ENCODE measurements at regions not wholly inside any gene's neighbourhood (a gene's known extent, or its start where the extent isn't known, plus 50 kb on each side); places are given as distances from the start of the nearest gene placed in this dataset.

DNA sequence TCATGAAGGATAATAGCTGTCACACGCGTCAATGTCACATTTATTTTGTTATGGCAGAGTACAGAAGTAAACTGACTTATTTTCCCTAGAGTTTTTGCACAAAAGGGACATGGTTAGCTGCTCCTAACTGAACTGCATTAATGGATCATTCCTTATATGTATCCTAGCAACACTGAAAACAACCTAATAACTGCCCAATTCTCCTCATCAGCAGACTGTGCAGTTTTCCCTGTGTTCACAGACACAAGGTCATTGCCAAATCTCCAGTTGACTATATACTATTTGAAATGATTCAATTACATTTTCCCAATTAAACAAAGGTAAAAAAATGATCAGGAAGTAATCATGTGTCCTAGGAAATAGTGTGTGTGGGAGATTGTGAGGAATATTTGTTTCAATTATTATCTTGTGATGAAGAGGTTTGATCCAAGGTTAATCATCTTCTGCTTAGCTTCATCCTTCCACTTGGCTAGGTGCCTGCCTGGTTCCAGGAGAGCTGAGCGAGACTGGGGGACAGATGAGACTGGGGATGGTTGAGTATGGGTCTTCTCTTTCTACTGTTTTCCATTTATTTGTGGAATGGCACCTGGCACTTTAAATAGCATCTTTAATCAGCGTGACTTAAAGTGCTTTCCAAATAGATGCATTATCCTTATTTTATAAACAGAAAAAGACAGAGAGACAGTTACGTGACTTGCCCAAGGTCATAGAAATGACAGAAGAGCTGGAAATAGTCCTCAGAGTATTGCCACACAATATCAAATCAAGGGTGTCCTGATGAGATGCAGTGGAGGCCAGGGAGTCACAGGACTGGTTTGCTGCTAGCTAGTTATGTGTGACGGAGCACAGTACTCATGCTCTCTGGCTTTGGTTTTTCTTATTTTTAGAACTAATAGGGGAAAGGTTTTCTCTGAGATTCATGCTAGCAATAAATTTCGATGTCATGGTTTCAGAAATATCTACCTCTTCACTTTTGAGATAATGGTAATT, 335.6 kb downstream of the PIK3C3 start:
- H3K9ac ChIP-seq = no peak overlapping the region
- no peak overlapping the region for H3K4me3 ChIP-seq (ENCODE audit: low read depth, low read length)
- H3K9me3 ChIP-seq (ENCODE audit: control insufficient read depth, low read length) = no peaks in the 10 kb centered on the region
- H3K79me2 ChIP-seq = no peaks in the 10 kb centered on the region
- H3K4me1 ChIP-seq = no peaks in the 10 kb centered on the region
- no peak overlapping the region for H3K4me2 ChIP-seq (ENCODE audit: low read length)
- no peaks in the 10 kb centered on the region for H3K36me3 ChIP-seq (ENCODE audit: control insufficient read depth, insufficient read depth, low read length)
- TF ChIP-seq, protein P1, sequence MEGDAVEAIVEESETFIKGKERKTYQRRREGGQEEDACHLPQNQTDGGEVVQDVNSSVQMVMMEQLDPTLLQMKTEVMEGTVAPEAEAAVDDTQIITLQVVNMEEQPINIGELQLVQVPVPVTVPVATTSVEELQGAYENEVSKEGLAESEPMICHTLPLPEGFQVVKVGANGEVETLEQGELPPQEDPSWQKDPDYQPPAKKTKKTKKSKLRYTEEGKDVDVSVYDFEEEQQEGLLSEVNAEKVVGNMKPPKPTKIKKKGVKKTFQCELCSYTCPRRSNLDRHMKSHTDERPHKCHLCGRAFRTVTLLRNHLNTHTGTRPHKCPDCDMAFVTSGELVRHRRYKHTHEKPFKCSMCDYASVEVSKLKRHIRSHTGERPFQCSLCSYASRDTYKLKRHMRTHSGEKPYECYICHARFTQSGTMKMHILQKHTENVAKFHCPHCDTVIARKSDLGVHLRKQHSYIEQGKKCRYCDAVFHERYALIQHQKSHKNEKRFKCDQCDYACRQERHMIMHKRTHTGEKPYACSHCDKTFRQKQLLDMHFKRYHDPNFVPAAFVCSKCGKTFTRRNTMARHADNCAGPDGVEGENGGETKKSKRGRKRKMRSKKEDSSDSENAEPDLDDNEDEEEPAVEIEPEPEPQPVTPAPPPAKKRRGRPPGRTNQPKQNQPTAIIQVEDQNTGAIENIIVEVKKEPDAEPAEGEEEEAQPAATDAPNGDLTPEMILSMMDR (IDR thresholded peaks at IDR 0.05) = no peak
- no peak overlapping the region for H3K27ac ChIP-seq
- no peaks in the 10 kb centered on the region for H3K27me3 ChIP-seq (ENCODE audit: control insufficient read depth, insufficient read depth, low read length)
- H2AFZ ChIP-seq = no peak overlapping the region

DNA sequence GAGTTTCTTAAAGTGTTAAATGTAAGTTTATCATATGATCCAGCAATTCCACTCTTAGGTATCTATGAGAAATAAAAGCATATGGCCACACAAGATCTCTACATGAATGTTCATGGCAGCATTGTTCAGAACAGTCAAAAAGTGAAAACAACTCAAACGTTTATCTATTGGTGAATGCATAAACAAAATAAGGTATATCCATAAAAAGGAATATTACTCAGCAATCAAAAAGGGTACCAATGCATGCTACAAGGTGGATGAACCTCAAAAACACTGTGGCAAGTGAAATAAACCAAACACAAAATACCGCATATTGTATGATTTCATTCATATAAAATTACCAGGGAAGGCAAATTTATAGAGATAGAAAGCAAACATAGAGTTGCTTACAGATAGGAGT, 337.6 kb downstream of the PIK3C3 start:
- Histone ChIP-seq H3K79me2 (no peaks in the 10 kb centered on the region), H3K27ac (no peak overlapping the region), H3K4me3 (ENCODE audit: low read depth, low read length) (no peak overlapping the region), H3K9ac (no peak overlapping the region), H3K4me2 (ENCODE audit: low read length) (no peak overlapping the region), H3K4me1 (no peaks in the 10 kb centered on the region), H3K9me3 (ENCODE audit: control insufficient read depth, low read length) (no peaks in the 10 kb centered on the region), H2AFZ (no peak overlapping the region), H3K36me3 (ENCODE audit: control insufficient read depth, insufficient read depth, low read length) (no peaks in the 10 kb centered on the region), H3K27me3 (ENCODE audit: control insufficient read depth, insufficient read depth, low read length) (no peaks in the 10 kb centered on the region)
- TF ChIP-seq, protein P1 (IDR thresholded peaks at IDR 0.05) = no peak

- Histone ChIP-seq H3K4me3 (ENCODE audit: low read depth, low read length) (no peak overlapping the region), H3K27me3 (ENCODE audit: control insufficient read depth, insufficient read depth, low read length) (no peaks in the 10 kb centered on the region), H3K4me1 (no peaks in the 10 kb centered on the region), H3K9me3 (ENCODE audit: control insufficient read depth, low read length) (no peaks in the 10 kb centered on the region), H3K79me2 (no peaks in the 10 kb centered on the region), H2AFZ (no peak overlapping the region), H3K9ac (no peak overlapping the region), H3K4me2 (ENCODE audit: low read length) (no peak overlapping the region), H3K27ac (no peak overlapping the region), H3K36me3 (ENCODE audit: control insufficient read depth, insufficient read depth, low read length) (no peaks in the 10 kb centered on the region)
- TF ChIP-seq, protein P1 (IDR thresholded peaks at IDR 0.05) = no peak
Observed at GRCh38 chr18:42296192-42296591, 341.2 kb downstream of the PIK3C3 start.

GRCh38 chr18:42296723-42297122, 341.7 kb downstream of the PIK3C3 start:
- H3K79me2 ChIP-seq = no peaks in the 10 kb centered on the region
- no peak overlapping the region for H3K4me3 ChIP-seq (ENCODE audit: low read depth, low read length)
- no peak overlapping the region for H2AFZ ChIP-seq
- H3K27ac ChIP-seq = no peak overlapping the region
- TF ChIP-seq, protein P1 (IDR thresholded peaks at IDR 0.05) = no peak
- H3K9me3 ChIP-seq (ENCODE audit: control insufficient read depth, low read length) = no peaks in the 10 kb centered on the region
- no peaks in the 10 kb centered on the region for H3K27me3 ChIP-seq (ENCODE audit: control insufficient read depth, insufficient read depth, low read length)
- no peaks in the 10 kb centered on the region for H3K36me3 ChIP-seq (ENCODE audit: control insufficient read depth, insufficient read depth, low read length)
- no peaks in the 10 kb centered on the region for H3K4me1 ChIP-seq
- no peak overlapping the region for H3K4me2 ChIP-seq (ENCODE audit: low read length)
- H3K9ac ChIP-seq = no peak overlapping the region

Data from parathyroid adenoma (tissue), 2 donors.